Inferior parietal cortex (tissue), 1 donor: ENCODE measurements at regions not wholly inside any gene's neighbourhood (a gene's known extent, or its start where the extent isn't known, plus 50 kb on each side); places are given as distances from the start of the nearest gene placed in this dataset.
"Not testable (repeated sequence)": the region's sequence is repeated elsewhere in the genome, so short reads cannot be mapped to it uniquely, and the experiment has no call there.

Experiments
- DNase-seq: peaks from one replicate; pipeline ENCODE4 v3.0.0-alpha.2; 2016; ENCODE audit errors: extremely low spot score

- no peak for DNase-seq
These were observed 50.2 kb upstream of the SLC35C1 start for GRCh38 chr11:45754741-45755140.

- DNase-seq: no peak
These were observed 50.7 kb upstream of the SLC35C1 start for GRCh38 chr11:45754261-45754709.

GRCh38 chr11:45752106-45752505, 52.8 kb upstream of the SLC35C1 start:
- DNase-seq: no peak

- DNase-seq: no peak
These were observed 53.5 kb upstream of the SLC35C1 start for GRCh38 chr11:45751430-45751829.

- no peak for DNase-seq
These were observed 54.5 kb upstream of the SLC35C1 start for GRCh38 chr11:45750439-45750838.

- no peak for DNase-seq
These were observed 56.1 kb upstream of the SLC35C1 start for GRCh38 chr11:45748801-45749200.

GRCh38 chr11:45745065-45745811, 59.7 kb upstream of the SLC35C1 start:
- DNase-seq: no peak

- DNase-seq: no peak
These were observed 61.1 kb upstream of the SLC35C1 start for GRCh38 chr11:45743556-45744468.

GRCh38 chr11:45741582-45741981, 63.4 kb upstream of the SLC35C1 start:
- DNase-seq: no peak

GRCh38 chr11:45741032-45741431, 63.9 kb upstream of the SLC35C1 start:
- no peak for DNase-seq

- no peak for DNase-seq
These were observed 65.1 kb upstream of the SLC35C1 start for GRCh38 chr11:45739866-45740265.

- not testable (repeated sequence) for DNase-seq
These were observed 65.9 kb upstream of the SLC35C1 start for GRCh38 chr11:45739071-45739470.

GRCh38 chr11:45738194-45738593, 66.8 kb upstream of the SLC35C1 start:
- DNase-seq: not testable (repeated sequence)

- no peak for DNase-seq
These were observed 67.9 kb upstream of the SLC35C1 start for GRCh38 chr11:45737056-45737455.

GRCh38 chr11:45736424-45736823, 68.5 kb upstream of the SLC35C1 start:
- DNase-seq: no peak

GRCh38 chr11:45733176-45733575, 67.8 kb upstream of the CHST1 start:
- DNase-seq: no peak

GRCh38 chr11:45732343-45732742, 66.9 kb upstream of the CHST1 start:
- no peak for DNase-seq

- DNase-seq: not testable (repeated sequence)
These were observed 65.7 kb upstream of the CHST1 start for GRCh38 chr11:45731171-45731570.

- no peak for DNase-seq
These were observed 64.6 kb upstream of the CHST1 start for GRCh38 chr11:45730014-45730413.

- no peak for DNase-seq
These were observed 61.2 kb upstream of the CHST1 start for GRCh38 chr11:45726493-45727054.

GRCh38 chr11:45725776-45726492, 60.5 kb upstream of the CHST1 start:
- DNase-seq: peak; percentile 22

- DNase-seq: no peak
These were observed 59.7 kb upstream of the CHST1 start for GRCh38 chr11:45725121-45725520.
